ENCODE measurements at regions not wholly inside any gene's neighbourhood (a gene's known extent, or its start where the extent isn't known, plus 50 kb on each side); places are given as distances from the start of the nearest gene placed in this dataset.

DNA sequence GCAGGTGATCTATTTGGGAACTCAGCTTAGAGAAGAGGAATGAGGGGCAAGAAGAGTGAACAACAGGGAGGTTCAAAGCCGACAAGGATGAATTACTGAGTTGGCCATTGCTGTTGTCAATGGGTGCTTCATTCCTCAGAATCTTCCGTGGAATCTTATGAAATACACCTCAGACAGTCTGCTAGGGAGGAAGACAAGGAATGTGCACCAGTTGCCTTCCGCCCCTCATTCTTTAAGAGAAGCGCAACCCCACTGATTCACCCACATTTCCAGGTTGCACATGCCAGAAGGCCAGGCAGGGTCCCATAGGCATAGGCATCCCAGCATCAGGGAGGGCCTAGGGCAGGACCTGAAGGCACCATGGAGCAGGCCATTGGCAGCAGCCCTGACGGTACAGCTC is 127.5 kb upstream of the TNFAIP3 start:
- ATAC-seq (no peak), DNase-seq (ENCODE audit: low read depth, low spot score) (no peak)
- no TSS peak for BruUV-seq (replicated peaks)
- TF ChIP-seq TCF7L2 (IDR thresholded peaks at IDR 0.05; ENCODE audit: low read depth, low read length) (no peak), POLR2AphosphoS5 (IDR thresholded peaks at IDR 0.05; ENCODE audit: low read depth, low read length) (no peak), SIN3A (IDR thresholded peaks at IDR 0.05; ENCODE audit: borderline replicate concordance, insufficient read depth, low read depth, low read length) (no peak)
- TF ChIP-seq, protein P1, sequence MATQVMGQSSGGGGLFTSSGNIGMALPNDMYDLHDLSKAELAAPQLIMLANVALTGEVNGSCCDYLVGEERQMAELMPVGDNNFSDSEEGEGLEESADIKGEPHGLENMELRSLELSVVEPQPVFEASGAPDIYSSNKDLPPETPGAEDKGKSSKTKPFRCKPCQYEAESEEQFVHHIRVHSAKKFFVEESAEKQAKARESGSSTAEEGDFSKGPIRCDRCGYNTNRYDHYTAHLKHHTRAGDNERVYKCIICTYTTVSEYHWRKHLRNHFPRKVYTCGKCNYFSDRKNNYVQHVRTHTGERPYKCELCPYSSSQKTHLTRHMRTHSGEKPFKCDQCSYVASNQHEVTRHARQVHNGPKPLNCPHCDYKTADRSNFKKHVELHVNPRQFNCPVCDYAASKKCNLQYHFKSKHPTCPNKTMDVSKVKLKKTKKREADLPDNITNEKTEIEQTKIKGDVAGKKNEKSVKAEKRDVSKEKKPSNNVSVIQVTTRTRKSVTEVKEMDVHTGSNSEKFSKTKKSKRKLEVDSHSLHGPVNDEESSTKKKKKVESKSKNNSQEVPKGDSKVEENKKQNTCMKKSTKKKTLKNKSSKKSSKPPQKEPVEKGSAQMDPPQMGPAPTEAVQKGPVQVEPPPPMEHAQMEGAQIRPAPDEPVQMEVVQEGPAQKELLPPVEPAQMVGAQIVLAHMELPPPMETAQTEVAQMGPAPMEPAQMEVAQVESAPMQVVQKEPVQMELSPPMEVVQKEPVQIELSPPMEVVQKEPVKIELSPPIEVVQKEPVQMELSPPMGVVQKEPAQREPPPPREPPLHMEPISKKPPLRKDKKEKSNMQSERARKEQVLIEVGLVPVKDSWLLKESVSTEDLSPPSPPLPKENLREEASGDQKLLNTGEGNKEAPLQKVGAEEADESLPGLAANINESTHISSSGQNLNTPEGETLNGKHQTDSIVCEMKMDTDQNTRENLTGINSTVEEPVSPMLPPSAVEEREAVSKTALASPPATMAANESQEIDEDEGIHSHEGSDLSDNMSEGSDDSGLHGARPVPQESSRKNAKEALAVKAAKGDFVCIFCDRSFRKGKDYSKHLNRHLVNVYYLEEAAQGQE (IDR thresholded peaks at IDR 0.05; ENCODE audit: insufficient read depth in 1 of 2, low read depth in 2 of 2, low read length in 1 of 2), result no peak
- TF ChIP-seq, protein P2, sequence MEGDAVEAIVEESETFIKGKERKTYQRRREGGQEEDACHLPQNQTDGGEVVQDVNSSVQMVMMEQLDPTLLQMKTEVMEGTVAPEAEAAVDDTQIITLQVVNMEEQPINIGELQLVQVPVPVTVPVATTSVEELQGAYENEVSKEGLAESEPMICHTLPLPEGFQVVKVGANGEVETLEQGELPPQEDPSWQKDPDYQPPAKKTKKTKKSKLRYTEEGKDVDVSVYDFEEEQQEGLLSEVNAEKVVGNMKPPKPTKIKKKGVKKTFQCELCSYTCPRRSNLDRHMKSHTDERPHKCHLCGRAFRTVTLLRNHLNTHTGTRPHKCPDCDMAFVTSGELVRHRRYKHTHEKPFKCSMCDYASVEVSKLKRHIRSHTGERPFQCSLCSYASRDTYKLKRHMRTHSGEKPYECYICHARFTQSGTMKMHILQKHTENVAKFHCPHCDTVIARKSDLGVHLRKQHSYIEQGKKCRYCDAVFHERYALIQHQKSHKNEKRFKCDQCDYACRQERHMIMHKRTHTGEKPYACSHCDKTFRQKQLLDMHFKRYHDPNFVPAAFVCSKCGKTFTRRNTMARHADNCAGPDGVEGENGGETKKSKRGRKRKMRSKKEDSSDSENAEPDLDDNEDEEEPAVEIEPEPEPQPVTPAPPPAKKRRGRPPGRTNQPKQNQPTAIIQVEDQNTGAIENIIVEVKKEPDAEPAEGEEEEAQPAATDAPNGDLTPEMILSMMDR (IDR thresholded peaks at IDR 0.05), result no peak
- H3K36me3 ChIP-seq (ENCODE audit: control insufficient read depth, insufficient read depth, low read length), result no peaks in the 10 kb centered on the region
- H3K4me1 ChIP-seq (ENCODE audit: control insufficient read depth, insufficient read depth, low read length), result no peaks in the 10 kb centered on the region
- in situ Hi-C loops (cut with HindIII; ENCODE audit: low pct_unique_long_range_greater_than_20kb, low sequenced_read_pairs) (no loop called here), intact Hi-C loops (cut with micrococcal nuclease; ENCODE audit: unreplicated experiment) (no loop called here)
- H3K27ac ChIP-seq (ENCODE audit: low read length), result no peak overlapping the region
- H3K9me3 ChIP-seq (ENCODE audit: control insufficient read depth, insufficient read depth, low read depth, low read length), result no peaks in the 10 kb centered on the region
- ChIA-PET POLR2A (no interaction called here), CTCF (no interaction called here)
- no peak overlapping the region for H3K4me3 ChIP-seq (ENCODE audit: low read depth in 2 of 2, low read length in 2 of 2)
- peaks cover 2% of the 10 kb centered on the region; the same call in 1 of the 2 replicates for H3K27me3 ChIP-seq (ENCODE audit: control insufficient read depth, insufficient read depth, low read length)

DNA sequence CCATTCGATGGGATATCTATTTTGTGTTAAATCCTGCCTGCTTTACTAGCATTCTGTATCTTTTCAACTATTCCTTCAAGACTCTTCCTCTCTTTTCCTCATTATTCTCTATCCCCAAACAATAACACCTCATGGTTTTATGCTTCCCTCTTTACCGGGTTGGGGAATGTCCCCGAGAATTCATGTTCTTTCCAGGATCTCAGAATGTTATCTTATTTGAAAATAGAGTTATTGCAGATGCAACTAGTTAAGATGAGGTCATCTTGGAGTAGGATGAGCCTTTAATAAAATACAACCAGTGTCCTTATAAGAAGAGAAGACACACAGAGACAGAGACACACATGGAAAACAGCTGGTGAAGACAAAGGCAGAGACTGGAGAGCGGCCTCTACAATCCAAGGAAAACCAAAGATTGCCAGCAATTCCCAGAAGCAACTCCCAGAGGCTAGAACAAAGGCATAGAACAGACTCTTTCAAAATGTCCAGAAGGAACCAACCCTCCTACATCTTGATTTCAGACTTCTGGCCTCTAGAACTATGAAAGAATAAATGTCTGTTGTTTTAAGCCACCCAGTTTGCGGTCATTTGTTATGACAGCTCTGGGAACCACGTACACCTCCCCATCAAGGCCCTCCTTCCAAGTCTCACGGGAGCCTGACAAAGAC is 126.8 kb upstream of the TNFAIP3 start:
- Histone ChIP-seq H3K4me3 (ENCODE audit: low read depth in 2 of 2, low read length in 2 of 2) (no peak overlapping the region), H3K27ac (ENCODE audit: low read length) (no peak overlapping the region), H3K9me3 (ENCODE audit: control insufficient read depth, insufficient read depth, low read depth, low read length) (no peaks in the 10 kb centered on the region), H3K4me1 (ENCODE audit: control insufficient read depth, insufficient read depth, low read length) (no peaks in the 10 kb centered on the region), H3K27me3 (ENCODE audit: control insufficient read depth, insufficient read depth, low read length) (peaks cover 2% of the 10 kb centered on the region; the same call in 1 of the 2 replicates), H3K36me3 (ENCODE audit: control insufficient read depth, insufficient read depth, low read length) (no peaks in the 10 kb centered on the region)
- in situ Hi-C loops (cut with HindIII; ENCODE audit: low pct_unique_long_range_greater_than_20kb, low sequenced_read_pairs), result no loop called here
- BruUV-seq (replicated peaks), result no TSS peak
- ChIA-PET POLR2A (no interaction called here), CTCF (no interaction called here)
- DNase-seq (ENCODE audit: low read depth, low spot score) (no peak), ATAC-seq (no peak)
- intact Hi-C loops (cut with micrococcal nuclease; ENCODE audit: unreplicated experiment), result no loop called here
- no peak for TF ChIP-seq TCF7L2 (IDR thresholded peaks at IDR 0.05; ENCODE audit: low read depth, low read length)
- TF ChIP-seq SIN3A (IDR thresholded peaks at IDR 0.05; ENCODE audit: borderline replicate concordance, insufficient read depth, low read depth, low read length), result no peak
- TF ChIP-seq, protein P2 (IDR thresholded peaks at IDR 0.05), result no peak
- TF ChIP-seq, protein P1 (IDR thresholded peaks at IDR 0.05; ENCODE audit: insufficient read depth in 1 of 2, low read depth in 2 of 2, low read length in 1 of 2), result no peak
- TF ChIP-seq POLR2AphosphoS5 (IDR thresholded peaks at IDR 0.05; ENCODE audit: low read depth, low read length), result no peak

All from Panc1 (cell line).